ENCODE measurements at regions not wholly inside any gene's neighbourhood (a gene's known extent, or its start where the extent isn't known, plus 50 kb on each side); places are given as distances from the start of the nearest gene placed in this dataset.
"Not testable (repeated sequence)": the region's sequence is repeated elsewhere in the genome, so short reads cannot be mapped to it uniquely, and the experiment has no call there.

DNA sequence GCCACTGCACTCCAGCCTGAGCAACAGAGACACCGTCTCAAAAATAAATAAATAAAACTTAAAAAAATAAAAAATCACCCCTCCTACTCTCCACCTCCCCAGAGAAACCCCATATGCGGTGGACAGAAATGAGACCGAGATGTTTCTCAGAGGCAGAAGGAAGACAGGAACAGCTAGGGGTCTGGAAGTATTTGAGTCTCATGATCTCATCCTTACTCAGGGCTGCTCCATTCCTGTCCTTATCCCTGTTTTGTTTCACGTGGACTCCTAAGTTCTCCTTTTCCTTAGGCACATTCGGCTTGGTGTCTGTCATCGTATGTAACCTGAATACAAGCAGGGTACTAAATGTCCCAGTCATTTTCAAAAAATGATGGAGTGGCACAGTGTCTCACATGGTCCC, 76.1 kb downstream of the C9orf50 start:
- DNase-seq: no peak

DNA sequence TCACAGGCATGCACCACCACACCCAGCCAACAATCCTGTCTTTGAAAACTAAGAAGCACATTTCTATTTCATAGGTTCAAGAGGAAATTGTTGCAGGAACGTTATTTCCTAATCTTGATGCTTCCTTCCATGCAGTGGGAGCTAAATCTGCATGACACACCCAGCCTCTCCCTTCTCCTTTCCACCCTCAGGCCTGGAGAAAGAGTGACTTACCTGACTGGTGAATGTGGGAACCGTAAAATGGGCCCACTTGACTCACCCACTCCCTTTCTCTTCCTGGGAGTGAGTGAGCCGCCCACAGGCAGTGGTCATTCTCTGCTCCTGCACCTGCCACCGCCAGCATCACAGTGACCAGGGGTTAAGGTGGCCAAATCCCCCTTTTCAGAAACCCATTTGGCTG, 78.2 kb downstream of the C9orf50 start:
- DNase-seq: no peak

DNA sequence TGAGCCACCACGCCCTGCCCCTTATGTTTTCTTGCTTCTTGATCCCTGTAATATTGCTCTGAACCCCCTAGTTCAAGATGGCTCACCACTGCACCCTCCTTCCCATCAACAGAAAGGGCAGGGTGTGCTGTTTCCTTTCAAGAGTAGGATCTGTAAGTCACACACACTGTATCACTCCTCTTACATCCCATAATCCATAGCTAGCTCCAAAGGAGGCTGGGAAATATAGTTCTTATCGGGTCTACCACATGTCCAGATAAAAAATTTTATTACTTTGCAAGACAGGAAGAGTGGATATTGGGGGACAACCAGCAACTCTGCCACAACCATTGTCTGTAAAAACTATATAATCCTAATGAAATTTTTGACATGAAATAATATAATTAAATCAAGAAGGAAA, 79.6 kb downstream of the C9orf50 start:
- no peak for DNase-seq

DNA sequence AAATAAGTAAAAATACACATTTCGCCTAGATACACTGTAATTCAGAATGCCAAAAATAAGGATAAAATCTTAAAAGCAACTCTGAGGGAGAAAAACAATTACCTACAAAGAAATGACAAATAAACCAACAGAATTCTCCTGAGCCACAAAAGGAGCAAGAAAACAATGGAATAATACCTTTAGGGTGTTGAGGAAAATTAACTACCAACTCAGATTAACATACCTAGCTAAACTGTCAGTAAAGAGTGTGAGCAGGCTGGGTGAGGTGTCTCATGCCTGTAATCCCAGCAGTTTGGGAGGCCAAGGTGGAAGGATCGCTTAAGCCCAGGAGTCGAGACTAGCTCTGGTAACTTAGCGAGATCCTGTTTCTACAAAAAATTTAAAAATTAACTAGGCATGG, 81.5 kb downstream of the C9orf50 start:
- no peak for DNase-seq

DNA sequence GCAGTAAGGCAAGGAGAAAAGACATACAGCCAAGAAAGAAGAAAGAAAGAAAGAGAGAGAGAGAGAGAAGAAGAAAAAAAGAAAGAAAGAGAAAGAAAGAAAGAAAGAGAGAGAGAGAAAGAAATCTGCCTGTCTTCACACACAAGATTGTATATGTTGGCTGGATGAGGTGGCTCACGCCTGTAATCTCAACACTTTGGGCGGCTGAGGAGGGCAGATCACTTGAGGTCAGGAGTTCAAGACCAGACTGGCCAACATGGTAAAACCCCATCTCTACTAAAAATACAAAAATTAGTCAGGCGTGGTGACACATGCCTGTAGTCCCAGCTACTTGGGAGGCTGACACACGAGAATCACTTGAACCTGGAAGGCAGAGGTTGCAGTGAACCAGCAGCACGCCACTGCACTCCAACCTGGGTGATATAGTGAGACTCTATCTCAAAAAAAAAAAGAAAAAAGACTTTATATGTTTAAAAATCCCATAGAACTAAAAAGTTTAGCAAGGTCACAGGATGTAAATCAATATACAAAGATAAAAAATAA, 89.0 kb downstream of the C9orf50 start:
- not testable (repeated sequence) for DNase-seq

DNA sequence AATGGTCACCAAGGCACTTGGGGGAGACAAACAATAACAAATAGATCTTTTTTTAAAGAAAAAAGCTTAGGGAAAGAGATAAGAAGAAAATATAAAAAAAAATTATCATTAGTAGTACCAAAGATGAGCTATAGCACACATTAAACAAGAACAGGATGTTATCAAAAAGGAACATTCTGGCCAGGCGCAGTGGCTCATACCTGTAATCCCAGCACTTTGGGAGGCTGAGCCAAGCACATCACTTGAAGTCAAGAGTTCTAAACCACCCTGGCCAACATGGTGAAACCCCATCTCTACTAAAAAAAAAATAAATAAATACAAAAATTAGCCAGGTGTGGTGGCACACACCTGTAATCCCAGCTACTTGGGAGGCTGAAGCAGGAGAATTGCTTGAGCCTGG, 92.9 kb downstream of the C9orf50 start:
- DNase-seq: not testable (repeated sequence)

DNA sequence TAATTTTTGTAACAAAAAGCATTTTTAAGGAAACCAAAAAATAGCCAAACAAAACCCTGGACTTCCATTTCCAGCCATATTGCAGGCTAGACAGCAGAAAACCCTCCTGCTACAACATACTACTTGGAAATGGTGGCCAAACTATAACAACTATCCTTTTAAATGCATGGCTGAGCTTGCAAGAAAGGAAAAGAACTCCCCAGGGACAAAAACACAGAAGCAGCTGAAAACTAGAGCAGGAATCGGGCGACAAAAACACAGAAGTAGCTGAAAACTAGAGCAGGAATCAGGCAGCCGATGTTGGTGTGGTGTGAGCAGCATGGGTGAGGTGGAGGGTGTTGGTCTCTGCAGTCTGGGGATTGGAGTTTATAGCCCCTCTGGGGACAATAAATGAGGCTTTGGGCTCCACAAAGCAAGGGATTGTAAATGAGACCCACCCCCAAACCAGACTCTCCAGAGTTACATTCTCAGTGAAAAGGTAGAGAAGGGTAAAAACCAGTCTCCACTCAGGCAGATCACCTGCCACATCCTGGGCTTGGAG, 95.2 kb downstream of the C9orf50 start:
- DNase-seq: no peak

DNA sequence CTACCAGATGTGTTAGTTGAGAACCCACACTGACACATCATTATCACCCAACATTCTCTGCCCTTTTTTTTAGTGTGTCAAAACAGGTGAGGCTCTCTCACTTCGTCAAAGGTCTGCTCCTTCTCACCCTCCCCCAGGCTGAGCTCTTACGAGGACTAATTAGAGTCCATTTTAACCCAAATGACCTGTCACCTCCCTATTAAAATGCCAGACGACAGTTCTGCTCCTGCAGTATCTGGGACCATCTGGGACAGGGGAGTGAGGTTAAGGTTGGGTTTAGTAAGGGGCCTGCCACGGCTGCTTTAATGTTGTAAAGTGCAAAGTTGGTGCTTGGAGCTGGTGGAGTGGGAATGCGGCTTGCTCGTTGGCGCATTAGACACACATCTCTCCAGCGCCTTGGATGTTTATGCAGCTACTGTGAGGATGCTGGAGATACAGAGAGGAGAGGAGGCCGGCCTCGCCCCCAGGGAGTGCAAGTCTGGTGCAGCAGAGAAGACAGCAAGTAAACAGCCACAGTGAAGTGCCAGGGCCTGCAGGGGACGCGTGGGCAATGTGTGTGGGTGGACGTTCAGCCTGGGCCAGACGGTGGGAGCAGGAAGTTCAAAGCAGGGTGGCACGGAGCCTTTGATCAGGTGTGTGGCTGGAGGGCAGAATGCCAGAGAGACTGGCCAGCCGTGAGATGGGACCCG, 96.2 kb downstream of the C9orf50 start:
- no peak for DNase-seq

DNA sequence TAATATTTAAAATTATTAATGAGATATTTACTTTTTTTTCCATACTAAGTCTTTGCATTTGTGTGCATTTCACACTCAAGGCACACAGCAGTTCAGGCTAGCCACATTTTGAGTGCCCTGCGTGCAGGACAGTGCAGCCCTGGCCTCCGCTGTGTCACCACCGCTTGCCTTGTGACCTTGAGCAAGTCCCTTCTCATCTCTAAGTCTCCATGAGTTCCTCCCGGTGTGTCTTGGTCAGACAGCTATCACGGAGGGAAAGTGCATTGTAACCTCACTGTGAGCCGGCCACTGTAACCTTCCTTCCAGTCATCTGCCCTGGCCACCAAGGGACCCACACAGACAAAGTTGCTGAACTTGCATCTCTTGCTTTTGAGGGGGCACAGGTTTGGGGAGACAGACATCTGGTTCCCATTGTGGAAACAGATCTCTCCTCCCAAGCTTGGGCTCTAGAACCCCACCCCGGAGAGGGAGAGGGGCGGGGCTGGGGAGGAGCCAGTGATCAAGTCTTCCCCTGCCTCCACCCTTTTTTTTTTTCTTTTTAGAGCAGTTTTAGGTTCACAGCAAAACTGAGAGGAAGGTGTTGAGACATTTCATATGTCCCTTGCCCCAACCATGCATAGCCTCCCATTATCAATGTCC, 96.8 kb downstream of the C9orf50 start:
- no peak for DNase-seq

DNA sequence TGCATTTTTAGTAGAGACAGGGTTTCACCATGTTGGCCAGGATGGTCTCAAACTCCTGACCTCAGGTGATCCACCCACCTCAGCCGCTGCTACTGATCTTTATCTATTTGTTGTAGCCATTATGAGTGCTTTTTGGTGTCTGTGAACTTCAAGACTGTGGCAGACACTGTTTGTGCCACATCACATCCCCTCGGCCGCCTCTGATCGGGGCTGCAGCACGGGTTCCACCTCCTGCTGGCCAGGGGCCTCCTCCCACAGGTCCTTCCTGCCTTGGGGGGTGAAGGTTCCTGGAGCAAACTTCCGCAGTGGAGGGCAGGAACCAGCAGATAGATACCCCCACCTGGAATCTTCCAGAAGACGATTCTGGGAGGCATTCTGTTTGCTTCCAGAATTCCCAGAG, 98.5 kb downstream of the C9orf50 start:
- DNase-seq: no peak

DNA sequence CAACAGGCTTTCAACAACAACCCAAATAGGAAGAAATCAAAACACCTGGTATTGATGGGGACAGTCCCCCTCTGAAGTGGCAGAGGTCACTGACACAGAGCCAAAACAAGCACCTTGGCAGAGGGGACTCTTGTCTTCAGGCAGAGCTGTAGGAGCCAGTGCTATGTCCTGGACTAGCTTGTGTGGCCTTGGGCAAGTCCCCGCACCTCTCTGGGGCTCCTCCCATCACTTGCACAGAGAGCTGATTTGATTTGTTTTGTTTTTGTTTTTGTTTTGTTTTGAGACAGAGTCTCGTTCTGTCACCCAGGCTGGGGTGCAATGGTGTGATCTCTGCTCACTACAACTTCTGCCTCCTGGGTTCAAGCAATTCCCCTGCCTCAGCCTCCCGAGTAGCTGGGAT, 100.8 kb downstream of the C9orf50 start:
- no peak for DNase-seq

DNA sequence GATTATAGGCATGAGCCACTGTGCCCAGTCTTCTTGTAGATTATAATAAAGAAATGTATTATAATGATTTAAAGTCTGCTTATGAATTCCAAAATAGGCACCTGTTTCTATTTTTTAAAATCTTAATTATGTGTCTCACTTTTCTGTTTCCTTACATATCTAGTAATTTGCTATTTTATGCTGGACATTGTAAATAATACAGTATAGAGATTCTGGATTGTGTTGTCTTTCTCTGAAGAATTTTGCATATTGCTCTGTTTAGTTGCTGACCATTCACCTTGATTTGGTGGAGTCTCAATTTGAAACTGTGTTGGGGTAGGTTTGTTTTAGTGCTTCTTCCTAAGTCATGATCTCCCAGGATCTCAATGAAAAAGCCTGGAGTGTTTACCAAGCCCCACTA, 102.8 kb downstream of the C9orf50 start:
- DNase-seq: no peak

DNA sequence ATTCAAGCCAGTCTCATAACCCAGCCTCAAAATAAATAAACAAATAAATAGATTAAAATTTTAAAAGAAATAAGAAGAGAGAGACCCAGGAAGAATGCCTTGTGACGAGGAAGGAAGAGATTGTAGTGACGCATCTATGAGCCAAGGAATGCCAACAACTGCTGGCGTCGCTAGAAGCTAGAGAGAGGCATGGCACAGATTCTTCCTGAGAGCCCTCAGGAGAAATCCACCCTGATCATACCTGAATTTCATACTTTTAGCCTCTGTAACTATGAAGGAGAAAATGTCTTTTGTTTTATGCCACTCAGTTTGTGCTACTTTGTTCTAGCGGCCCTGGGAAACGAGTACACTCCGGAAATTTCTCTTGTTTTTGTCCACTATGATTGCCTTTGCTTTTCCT, 103.9 kb downstream of the C9orf50 start:
- DNase-seq: no peak

DNA sequence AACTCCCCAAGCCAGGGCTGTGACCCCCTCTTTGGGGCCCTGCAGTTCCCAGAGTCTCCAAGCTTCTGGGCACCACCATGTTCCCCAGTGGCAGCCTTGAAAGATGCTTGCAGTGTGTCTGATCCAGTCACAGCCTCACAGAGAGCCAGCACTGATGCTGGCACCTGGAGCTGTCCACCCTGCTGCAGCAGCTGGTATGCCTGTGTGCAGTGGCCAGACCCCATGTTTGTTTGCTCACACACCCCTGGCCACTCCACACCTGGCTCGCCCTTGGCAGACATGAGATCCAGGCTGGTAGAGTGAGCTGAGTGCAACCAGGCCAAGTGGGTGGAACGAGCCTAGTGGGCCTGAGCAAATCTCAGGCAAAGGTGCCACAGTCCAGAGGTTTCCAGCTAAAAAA, 106.0 kb downstream of the C9orf50 start:
- no peak for DNase-seq

DNA sequence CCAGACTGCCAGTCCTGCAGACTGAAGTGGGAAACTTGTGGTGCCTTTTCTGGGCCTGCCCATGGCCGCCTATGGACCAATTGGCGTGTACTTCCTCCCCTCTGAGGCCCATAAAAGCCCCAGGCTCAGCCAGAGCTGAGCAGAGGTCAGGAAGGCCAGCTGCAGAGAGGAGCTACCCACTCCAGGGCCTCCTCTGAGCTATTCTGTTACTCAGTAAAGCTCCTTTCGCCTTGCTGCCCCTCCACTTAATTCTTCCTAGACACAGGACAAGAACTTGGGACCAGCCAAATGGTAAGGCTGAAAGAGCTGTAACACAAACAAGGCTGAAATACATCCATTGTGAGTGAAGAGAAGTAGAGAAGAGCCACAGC, 106.4 kb downstream of the C9orf50 start:
- DNase-seq: no peak

DNA sequence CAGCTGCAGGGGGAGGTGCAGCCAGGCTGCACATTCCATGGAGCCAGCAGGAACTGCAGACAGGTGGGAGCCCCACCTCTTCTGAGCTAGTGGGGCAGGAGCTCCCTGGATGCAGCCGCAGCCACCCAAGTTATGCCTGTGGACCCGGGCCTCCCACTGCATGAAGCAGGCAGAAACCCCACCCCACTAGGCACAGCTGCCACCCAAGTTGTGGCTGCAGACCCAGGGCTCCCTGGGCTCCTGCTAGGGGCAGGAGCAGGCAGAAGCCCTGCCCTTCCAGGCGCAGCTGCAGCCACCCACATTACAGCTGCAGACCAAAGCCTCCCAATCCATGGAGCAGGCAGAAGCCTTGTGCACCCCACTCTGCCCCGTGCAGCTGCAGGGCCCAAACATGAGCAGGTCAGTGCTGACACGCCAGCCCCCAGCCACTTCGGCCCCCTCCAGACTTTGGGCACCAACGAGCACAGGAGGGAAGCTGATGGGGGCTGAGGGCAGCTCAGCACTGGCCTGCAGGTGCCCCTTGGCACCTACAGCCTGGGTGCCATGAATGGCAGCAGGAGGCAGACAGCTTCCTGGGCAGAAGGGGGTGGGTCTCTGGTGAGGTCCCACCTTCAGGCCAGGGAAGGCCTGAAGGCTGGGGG, 106.9 kb downstream of the C9orf50 start:
- DNase-seq: no peak

DNA sequence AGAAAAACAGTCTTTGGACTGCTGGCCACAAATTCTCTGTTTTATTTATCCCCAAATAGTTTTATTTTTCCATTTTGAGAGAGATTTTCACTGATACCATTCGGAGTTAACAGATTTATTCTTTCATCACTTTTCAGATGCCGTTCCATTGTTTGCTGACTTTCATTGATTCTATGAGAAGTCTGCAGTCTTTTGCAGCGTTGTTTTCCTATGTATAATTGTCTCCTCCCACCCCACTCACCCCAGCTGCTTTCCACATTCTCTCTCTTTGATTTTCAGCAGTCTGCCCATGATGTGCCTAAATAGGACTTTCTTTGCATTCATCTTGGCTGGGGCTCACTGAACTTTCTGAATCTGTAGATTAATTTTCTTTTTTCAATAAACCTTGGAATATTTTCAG, 107.6 kb downstream of the C9orf50 start:
- DNase-seq: no peak

DNA sequence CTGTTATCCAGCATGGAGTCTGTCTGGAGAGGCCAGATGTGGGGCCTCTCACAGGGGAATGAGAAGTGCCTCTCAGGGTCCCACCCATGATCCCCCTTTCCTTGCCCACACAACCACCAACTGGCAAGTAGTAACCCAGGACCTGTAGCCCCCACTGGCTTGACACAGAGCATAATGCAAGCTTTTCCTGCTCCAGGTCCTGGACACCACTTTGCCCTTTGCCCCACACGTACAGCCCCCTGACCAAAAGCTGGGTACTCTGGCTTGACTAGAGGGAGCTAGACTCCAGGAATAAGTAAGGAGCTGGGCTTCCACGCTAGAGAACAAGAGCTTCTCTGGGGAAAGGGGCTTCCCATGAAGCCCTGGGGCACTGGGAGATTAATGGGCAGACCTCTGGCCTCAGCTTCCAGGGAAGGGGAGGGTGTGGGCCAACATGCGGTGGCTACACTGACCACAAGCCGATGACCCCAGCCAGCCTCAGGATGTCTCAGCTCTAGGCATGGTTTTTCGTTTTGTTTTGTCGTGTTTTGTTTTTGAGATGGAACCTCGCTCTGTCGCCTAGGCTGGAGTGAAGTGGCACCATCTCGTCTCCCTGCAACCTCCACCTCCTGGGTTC, 109.5 kb downstream of the C9orf50 start:
- no peak for DNase-seq

DNA sequence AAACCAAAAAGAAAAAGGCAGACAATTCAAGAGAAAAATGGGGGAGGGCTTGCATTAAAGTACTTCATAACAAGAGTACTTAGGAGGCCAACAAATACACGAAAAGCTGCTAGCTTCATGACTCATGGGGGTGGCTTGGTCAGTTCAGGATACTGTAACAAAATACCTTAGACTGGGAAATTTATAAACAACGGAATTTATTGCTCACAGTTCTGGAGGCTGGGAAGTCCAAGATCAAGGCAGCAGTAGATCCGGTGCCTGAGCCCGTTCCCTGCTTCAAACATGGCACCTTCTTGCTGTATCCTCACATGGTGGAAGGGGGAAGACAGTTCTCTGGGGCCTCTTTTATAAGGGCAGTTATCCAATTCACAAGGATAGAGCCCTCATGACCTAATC, 111.4 kb downstream of the C9orf50 start:
- no peak for DNase-seq

DNA sequence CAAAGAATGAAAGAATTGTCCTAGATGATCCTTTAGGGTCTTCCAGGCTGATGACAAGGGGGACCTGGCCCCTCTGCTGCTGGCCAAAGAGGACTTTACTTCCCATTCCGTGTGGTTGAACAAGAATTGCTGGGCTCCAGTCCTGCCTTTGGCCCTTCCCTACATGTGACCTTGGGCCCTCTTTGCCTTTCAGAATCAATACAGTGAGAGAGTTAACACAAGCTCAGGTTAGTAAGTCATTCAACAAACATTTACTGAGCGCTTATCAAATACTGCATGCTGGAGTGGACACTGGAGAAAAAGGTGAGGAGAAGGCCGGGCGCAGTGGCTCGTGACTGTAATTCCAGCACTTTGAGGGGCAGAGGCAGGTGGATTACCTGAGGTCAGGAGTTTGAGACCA, 113.1 kb downstream of the C9orf50 start:
- no peak for DNase-seq

DNA sequence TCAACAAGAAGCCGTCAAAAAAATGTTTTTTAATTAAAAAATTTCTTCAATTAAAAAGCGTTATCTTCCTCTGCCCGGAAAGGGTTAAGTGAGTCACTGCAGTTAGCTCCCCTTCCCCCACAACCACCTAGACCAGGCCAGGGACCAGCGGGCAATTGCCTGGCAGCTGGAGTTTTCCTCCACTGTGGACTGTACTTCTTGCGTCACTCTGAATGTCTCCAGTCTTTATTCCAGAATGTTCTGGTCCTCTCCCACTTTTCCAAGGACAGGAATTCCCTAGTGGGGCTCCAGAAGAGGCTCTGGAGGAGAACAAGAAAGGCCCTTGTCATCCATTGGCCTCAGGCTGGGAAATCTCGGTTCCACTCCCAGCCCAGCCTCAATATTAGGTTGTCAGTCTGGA, 114.0 kb downstream of the C9orf50 start:
- no peak for DNase-seq

DNA sequence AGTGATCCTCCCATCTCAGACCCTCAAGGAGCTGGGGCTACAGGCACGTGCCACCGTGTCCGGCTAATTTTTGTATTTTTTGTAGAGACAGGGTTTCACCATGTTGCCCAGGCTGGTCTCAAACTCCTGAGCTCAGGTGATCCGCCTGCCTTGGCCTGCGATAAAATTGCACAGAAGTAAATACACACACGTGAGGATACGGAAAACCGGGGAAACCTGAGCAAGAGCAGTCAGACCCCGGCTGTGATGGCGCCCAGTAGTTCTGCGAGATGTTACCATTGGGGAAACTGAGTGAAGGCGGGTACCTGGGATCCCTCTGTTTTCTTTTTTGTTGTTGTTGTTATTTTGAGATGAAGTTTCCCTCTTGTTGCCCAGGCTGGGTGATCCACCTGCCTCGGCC, 114.9 kb downstream of the C9orf50 start:
- DNase-seq: no peak

DNA sequence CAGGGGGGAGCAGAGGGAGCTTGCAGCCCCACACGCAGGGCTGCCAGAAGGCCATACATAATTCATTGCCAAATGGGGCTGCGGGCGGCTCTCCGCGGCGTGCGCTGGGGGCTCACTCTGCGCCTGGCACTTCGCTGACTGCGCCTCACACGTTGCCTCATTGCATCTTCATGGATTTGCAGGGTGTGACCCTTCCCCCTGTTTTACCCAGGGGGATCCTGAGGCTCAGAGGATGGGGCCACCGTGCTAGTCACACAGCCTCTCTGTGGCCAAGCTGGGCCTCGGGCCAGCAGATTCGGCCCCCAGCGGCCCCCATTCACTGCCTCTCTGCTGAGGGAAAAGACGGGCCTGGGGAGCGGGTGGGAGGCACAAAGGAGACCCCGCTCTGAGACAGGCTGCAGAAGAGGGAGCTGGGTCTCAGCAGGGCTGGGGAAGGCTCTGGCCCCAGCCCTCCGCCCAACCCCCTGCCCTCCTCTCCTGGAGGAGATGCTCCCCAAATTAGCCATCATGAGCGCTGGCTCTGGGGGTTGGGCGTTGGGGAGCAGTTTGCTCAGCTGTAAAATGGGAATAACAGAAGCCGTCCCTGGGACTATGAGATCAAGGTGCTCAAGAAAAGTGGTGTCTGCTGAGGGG, 115.5 kb downstream of the C9orf50 start:
- no peak for DNase-seq

Data from CD4-positive, alpha-beta T cell treated with Interleukin-17A for 1 hour (primary cell).